ENCODE measurements at regions not wholly inside any gene's neighbourhood (a gene's known extent, or its start where the extent isn't known, plus 50 kb on each side); places are given as distances from the start of the nearest gene placed in this dataset.

DNA sequence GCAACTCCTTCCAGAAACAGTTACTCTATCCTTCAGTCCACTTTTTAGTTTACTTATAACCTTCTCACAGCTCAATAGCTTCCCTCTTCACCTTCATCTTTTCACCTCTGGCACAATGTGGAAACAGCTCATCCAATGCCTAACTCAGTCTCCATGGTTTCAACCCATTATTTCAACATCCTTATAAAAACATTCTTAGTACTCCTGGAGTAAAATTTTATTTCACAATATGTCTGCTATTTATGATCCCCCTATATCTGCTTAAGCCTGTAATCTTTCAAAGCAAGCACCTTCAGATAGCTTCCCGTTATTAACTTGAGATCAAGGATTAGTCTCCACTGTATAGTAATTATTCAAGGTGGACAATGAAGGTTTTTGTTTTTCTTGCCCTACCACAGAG is 156.3 kb downstream of the GASK1B start:
- TF ChIP-seq, protein P1, sequence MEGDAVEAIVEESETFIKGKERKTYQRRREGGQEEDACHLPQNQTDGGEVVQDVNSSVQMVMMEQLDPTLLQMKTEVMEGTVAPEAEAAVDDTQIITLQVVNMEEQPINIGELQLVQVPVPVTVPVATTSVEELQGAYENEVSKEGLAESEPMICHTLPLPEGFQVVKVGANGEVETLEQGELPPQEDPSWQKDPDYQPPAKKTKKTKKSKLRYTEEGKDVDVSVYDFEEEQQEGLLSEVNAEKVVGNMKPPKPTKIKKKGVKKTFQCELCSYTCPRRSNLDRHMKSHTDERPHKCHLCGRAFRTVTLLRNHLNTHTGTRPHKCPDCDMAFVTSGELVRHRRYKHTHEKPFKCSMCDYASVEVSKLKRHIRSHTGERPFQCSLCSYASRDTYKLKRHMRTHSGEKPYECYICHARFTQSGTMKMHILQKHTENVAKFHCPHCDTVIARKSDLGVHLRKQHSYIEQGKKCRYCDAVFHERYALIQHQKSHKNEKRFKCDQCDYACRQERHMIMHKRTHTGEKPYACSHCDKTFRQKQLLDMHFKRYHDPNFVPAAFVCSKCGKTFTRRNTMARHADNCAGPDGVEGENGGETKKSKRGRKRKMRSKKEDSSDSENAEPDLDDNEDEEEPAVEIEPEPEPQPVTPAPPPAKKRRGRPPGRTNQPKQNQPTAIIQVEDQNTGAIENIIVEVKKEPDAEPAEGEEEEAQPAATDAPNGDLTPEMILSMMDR (conservative IDR thresholded peaks at IDR 0.05; ENCODE audit: control insufficient read depth, insufficient read depth, low read depth, low read length) = no peak
- H3K4me3 ChIP-seq (ENCODE audit: control insufficient read depth, low read depth, low read length) = no peak overlapping the region
- DNase-seq (ENCODE audit: low read depth) = peak; percentile 83

DNA sequence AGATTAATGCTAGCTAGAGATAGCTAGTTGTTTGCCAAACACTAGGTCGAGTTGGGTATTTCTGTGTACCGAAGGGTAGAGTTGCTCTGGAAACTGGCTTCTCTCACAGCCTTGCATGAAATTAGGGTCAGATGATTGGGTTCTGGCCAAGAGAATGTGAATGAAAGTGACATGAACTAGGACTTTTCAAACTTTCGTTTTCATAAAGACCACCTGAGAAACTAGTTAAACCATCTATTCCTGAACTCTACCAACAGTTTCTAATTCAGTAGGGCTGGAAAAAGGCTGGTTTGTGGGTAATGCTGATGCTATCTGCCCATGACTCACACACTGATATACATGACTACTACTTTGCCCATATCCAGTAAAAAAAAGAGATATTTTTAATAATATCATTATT is 157.6 kb downstream of the GASK1B start:
- DNase-seq (ENCODE audit: low read depth) = peak; percentile 69
- no peak overlapping the region for H3K4me3 ChIP-seq (ENCODE audit: control insufficient read depth, low read depth, low read length)

DNA sequence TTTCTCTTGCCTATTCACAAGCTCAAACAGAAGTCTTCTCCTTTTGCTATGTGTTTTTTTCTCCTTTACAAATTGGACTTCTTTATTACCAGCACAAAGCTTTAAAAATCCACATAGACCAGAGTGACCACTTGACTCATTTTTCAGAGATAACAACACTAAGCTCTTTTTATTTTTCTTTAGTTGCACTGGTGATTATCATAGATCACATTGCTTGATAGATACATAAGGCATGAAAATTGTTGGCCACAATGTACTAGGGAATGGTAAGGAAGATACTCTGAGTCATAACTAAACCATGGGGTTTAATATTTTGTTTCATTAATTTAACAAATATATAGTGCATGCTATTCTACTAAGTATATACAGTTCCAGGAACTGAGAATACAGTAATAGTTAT is 159.0 kb downstream of the GASK1B start:
- H3K4me3 ChIP-seq (ENCODE audit: control insufficient read depth, low read depth, low read length) = no peak overlapping the region
- TF ChIP-seq, protein P1 (conservative IDR thresholded peaks at IDR 0.05; ENCODE audit: control insufficient read depth, insufficient read depth, low read depth, low read length) = no peak
- peak; percentile 59 for DNase-seq (ENCODE audit: low read depth)

More for the DNA sequence above, 157.6 kb downstream of the GASK1B start:
- TF ChIP-seq, protein P1 (conservative IDR thresholded peaks at IDR 0.05; ENCODE audit: control insufficient read depth, insufficient read depth, low read depth, low read length) = no peak

DNA sequence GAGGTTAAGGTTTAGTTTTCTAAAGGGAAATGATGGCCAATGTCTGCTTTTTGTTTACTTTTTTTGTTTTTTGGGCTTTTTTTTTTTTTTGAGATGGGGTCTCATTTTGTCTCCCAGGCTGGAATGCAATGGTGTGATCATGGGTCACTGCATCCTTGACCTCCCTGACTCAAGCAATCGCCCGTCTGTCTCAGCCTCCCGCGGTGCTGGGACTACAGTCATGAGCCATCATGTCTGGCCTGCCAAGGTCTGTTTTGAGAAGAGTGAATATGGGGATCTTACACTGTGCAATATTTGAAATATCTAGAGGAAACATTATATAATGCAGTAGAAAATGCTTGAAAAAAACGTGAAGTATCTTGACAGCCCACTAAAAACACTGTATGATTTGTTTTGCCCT is 162.5 kb downstream of the GASK1B start:
- TF ChIP-seq, protein P1 (conservative IDR thresholded peaks at IDR 0.05; ENCODE audit: control insufficient read depth, insufficient read depth, low read depth, low read length) = no peak
- DNase-seq (ENCODE audit: low read depth) = no peak
- no peak overlapping the region for H3K4me3 ChIP-seq (ENCODE audit: control insufficient read depth, low read depth, low read length)

DNA sequence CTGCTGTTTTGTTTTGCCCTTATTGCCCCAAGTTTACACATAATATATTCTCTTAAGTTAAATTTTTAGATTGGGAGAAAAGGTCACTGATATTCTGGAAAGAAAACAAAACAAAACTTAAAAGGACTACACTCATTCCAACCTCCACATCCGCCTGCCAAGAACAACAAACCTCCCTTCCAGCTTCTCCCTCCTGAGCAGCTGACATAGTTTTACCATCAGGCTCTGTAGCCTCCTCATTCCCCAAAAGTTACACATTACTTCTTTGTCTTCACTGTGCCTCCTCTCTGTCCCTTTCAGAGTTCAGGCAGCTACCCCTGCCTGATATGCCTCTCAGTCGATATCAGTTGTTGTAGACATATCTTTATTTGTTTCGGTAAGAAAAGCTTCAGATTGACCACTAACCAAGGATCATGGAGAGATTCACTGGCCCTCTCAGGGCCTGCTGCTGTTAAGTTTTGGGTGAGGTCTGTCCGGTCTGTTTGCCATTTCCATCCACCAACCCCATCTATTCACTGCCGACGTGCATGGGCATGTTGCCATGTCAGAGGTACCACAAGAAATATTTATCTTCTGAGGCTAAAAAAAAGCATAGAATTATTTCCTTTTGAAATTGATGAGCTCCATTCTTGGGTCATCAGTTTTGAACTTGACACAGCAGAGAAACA is 164.1 kb downstream of the GASK1B start:
- TF ChIP-seq, protein P1 (conservative IDR thresholded peaks at IDR 0.05; ENCODE audit: control insufficient read depth, insufficient read depth, low read depth, low read length) = no peak
- DNase-seq (ENCODE audit: low read depth) = peak; percentile 74
- H3K4me3 ChIP-seq (ENCODE audit: control insufficient read depth, low read depth, low read length) = no peak overlapping the region

DNA sequence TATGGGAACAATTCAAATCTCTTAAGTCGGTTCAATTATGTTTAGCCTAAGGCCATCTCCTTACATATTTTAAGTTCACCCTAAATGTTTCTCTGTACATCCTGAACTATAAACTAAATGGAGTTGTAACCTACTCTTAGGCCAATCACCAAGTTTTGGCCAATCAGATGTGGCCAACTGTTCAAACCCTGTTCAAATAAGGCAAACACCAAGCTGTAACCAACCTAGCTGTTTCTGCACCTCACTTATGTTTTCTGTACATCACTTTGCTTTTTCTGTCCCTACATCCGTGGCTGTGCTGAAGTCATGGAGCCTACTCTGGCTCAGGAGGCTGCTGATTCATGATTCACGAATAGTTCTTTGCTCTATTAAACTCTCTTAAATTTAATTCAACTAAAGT is 165.3 kb downstream of the GASK1B start:
- no peak for DNase-seq (ENCODE audit: low read depth)
- no peak overlapping the region for H3K4me3 ChIP-seq (ENCODE audit: control insufficient read depth, low read depth, low read length)
- TF ChIP-seq, protein P1 (conservative IDR thresholded peaks at IDR 0.05; ENCODE audit: control insufficient read depth, insufficient read depth, low read depth, low read length) = no peak
